GM21717 (cell line): ENCODE measurements at regions not wholly inside any gene's neighbourhood (a gene's known extent, or its start where the extent isn't known, plus 50 kb on each side); places are given as distances from the start of the nearest gene placed in this dataset.
"Not testable (repeated sequence)": the region's sequence is repeated elsewhere in the genome, so short reads cannot be mapped to it uniquely, and the experiment has no call there.

Experiments
- ATAC-seq: cut with Tn5 transposase; IDR thresholded peaks from one replicate; pipeline ENCODE4 v1.9.1; 2021; ENCODE audit warnings: mild to moderate bottlenecking, moderate library complexity; ENCODE audit not compliant: unreplicated experiment

DNA sequence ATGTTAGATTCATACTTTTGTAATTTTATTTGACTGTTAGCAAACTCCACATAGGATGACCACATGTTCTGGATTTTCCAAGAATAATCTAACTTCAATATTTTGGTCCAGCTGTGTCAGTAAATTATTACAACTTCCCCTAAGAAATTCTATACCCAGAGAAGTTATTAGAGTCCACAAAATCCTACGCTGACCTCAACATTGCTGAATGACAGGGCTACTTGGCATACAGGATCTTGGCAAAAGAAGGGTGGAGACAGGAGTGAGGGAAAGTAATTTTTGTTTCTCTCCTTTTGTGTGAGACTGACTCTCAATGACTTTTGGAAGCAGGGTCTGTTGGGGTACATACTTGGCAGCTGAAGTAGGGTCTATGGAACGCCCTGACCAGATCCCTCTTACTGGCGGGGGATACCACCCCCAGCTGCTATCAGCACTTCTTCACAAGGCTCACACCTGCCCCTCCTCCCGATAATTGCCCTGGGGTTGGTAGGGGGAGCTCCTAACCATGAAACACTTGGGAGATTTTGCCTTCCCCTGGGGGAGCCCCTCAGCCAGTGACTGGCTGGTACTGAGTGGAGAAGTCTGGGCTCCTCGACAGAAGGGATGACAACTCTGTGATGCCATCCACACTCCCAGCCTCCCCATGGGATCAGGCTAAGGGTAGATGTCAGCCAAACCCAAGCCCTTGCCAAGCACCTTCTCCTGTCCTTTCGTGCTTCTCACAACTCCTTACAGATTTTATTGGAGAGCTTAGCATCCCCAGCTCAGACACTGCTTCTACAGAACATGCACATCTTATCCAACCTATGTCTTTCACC lies 110.6 kb upstream of the FHL2 start:
- ATAC-seq, result no peak

DNA sequence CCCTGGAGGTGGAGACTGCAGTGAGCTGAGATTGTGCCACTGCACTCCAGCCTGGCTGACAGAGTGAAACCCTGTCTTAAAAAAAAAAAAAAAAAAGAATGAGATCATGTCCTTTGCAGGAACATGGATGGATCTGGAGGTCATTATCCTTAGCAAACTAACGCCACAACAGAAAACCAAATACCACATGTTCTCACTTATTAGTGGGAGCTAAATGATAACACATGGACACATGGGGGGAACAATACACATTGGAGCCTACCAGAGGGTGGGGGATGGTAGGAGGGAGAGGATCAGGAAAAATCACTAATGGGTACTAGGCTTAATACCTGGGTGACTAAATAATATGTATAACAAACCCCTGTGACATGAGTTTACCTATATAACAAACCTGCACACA lies 108.0 kb upstream of the FHL2 start:
- ATAC-seq, result not testable (repeated sequence)

DNA sequence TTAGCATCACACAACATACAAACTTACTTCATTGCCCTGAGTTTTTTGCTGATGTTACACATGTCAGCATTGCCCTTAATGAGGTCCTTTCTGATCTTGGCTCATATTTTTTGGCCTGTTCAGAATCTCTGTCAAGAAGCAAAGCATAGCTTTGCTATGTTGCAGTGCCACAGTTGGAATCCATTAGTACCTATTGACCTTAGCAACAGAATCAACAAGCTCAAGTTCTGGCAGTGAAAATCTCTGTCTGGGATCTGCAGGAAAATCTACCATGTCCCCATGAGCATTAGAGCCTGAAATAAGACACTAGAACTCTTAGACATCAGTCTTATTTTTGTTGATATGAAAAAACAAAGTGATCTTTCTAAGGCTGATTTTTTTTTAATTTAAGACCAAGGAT lies 105.6 kb upstream of the FHL2 start:
- no peak for ATAC-seq

DNA sequence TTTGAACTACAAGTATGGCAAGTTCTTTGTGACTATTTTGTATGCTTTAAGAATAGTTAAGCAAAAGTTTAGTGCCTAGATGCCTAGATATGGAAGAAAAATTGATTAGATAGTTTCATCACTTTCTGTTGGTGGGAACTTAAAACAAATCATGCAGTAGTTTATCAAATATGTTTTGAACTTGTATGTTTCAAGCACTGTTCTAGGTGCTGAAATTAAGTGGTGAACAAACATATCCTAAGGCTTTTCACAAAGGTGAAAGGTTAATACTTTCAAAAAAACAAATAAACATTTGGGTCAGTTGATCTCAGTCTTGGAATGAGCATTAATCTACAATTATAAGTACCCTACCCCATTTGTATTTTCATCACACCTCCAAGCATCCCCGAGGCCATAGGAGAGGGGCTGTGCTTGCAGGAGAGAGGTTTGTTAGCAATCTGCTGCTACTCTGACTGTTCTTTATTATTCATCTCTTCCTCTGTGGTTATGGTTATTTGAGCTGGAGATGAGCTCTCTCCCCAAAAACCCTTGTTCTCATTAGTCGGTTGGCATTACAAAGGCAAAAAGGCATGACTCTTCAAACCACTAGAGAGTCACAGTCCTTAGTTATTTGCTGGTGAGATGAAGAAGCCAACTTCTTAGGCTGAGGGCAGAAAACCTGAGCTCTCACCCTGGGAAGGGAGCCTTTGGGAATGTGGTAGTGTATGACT lies 103.9 kb upstream of the FHL2 start:
- ATAC-seq, result no peak

DNA sequence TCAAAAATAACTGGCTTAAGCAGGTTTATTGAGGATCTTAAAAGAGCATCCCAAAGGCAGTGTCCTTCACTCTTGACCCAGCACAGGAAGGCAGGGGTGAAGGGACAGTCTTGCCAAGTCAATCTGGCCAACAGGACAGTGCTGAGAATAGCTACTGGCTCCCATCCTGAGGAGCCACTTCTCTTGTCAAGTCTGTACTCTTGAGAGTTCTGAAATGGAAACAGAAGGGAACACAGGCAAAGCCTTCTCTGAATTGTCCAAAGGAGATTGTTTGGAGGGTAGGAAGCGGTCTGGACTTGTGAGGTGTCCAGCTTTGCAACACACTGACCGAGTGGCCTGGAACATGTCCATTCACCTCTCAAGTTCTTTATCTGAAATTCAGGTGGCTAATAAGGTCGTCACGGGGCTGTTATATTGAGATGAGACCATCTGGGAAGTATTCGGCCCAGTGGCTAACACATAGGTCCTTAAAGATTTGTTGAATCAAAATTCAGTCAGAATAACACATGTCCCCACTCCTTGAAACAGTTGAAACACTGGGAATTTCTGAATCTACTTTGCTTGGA lies 99.5 kb upstream of the FHL2 start:
- no peak for ATAC-seq

DNA sequence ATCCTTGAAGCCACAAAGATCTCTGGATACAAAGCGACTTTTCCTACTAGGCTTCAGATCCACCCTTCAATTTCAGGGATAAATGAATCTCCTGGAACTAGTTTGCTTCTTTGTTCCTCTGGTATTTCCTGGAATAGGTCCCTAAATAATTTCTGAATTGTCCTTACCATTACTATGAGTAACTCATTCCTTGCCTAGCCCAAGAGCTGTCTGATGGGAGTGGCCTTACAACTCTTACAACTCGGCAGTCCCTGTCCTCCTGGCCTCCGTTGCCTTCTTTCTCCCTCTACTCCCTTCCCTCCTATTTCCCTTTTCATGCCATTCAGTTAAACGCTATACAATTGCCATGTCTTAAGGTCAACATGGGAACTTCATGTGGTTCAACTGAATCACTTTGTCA lies 98.2 kb upstream of the FHL2 start:
- no peak for ATAC-seq

DNA sequence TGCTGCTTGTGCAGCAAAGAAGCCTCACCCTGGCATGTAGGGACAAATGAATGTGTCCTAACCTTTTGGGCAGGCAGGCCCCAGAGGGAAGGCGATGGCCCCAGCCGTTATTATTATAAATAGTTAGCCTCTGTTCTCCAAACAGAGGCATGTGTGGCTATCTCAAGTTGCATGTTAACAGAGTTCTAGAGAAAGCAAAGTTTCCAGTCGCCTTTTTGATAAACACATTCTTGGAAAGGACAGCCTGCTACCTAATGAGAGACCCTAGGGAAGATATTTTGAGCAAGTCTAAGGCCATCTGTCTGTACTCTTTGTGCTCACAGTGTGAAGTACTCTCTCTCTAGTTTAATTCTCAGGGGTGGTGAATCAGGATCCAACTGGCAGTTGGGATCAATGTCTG lies 97.4 kb upstream of the FHL2 start:
- no peak for ATAC-seq

DNA sequence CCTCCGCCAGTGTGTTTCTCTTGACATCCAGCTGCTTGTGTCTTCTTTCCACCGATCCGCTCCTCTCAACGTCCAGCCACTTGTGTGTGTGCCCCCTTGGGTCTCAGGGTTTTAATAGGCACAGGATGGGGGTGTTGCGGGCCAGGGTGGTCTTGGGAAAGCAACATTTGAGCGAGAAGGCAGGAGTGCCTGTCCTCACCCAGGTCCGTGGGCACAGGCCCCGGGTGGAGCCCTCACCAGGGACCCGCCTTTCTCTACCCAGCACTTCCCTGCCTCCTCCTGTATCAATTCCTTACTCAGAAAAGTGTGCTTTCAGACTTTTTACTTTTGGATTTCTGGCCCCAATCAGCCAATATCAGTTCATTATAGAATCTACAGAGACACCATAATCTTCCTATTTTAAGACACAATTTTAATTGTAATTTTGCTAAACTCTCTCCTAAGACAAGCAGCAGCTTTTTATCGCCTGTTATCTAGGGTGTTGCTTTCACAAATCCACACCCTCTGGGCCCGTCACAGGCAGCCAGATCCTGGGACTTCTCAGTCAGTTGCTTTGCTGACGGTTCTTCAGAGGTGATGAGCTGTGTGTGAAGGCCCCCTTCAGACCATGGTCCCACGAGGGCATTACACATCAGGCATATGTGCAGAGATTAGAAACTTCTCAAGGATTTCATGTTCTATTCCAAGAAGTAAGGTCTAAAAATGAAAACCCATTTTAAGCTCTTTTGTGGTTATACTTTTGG lies 96.0 kb upstream of the FHL2 start:
- ATAC-seq, result no peak

DNA sequence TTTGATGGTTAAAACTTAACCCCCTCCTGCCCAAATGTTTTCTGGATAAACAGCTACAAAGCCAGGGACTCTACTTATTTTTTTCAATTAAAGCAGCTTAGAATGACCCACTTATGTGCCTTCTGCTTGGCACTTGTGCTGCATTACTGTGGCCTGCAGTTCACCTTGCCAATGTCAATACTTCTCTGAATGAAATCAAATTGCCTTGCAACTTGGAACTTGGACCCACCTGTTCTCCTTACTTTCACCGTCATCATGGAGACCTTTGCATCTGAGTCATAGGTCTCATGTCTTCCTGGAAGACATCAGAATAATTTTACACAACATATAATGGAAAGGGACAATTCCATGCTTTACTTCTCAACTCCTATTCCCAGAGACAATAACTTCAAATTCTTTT lies 92.1 kb upstream of the FHL2 start:
- ATAC-seq, result no peak

DNA sequence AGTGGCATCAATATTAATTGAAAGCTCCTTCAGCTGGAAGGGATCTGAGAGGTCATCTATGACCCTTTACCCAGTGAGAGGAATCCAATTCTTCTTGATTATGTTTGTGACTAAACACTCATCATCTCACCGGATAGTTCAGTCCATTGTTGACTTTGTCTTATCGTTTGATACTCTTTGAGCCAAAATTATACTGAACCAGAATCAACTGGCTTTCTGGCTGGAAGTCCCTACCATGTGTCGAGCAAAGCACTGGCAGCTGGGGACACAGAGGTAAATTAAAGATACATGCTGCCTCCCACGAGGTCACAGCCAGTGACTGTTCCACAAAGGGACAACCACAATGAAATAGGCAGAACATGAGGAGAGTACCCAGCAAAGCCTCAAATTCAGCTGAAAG lies 91.4 kb upstream of the FHL2 start:
- no peak for ATAC-seq

DNA sequence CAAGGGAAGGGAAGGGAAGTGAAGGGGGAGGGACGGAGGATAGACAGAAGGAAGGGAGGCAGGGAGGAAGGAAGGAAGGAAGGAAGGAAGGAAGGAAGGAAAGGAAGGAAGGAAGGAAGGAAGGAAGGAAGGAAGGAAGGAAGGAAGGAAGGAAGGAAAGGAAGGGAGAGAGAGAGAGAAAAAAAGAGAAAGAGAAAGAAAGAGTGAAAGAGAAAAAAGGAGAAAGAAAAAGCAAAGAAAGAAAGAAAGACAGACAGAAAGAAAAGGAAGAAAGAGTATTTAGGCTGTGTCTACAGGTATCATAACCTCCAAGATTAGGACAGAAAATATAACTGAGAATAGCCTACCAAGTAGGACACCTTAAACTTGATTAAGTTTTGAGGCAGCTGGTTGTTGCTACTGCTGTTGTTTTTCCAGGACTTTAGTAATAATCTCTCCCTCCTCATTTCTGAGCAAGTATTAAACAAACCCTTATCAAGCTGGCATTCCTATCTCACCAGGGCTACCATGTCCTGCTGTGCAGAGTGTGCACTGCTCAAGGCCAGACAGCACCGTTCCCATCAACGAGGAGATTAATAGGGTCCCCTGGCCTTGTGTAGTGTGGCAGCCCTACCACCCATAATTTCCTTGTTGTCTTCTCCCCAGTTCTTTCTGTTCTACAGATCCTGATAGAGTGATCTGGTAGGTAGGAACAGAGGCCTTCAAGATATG lies 90.5 kb upstream of the FHL2 start:
- ATAC-seq, result no peak

DNA sequence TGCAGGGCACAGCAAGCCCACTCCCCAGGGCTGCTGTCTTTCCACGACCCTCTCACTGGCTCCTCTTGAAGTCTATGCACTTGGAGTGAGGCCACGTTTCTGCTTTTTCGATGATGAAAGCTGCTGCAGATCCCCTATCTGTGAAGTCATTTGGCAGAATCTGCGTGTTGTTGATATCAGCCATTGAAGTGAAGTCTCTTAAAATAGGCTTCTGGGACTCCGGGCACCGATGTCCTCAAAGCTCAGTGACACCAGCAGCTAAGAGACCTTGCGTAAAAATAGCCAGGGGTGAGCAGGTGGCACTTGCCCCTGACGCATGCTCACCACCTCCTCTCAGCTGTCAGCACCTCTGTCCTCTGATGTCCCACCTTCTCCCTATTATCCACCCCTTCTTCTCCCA lies 89.4 kb upstream of the FHL2 start:
- ATAC-seq, result no peak

DNA sequence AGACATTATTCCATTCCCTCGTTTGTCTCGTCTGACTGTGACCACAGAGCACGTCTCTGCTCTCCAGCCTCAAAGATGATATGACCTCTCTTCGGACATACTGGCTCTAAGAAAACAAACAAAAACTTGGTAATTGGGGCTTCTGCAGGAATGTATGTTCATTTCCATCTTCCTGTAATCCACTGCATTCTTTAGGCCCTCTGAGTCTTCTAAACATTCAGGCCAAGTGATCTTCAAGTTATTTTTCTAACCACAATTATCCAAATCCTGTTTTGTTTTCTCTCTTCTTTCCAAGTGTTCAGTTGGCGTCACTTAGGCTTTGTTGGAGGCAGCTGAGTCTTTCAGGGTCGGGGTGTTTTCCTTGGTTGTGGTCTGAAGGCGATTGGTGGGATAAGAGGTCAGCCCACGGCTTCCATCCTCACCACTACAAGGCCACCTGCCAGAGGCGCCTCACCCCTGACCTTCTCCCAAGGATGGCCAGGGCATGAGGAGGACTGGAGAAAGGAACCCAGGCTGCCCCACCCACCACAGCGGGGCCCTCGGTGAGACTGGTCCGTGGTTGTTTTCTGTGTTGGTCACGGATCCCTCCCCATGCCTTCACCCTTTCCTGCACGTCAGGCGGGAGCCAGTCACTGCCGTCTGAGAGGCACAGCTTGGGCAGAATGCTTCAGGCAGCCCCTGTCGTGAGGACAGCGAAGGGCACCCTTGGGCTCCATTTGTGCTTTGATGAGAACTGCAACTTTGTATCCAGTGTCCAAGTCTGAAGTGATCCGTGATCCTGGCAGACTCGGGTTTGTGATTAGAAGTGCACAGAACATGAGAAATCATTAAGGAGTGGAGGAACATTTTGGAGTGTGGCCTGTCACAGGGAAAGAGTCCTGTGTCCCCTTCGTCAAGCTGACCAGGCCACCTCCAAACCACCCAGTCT lies 88.6 kb upstream of the FHL2 start:
- ATAC-seq, result no peak

DNA sequence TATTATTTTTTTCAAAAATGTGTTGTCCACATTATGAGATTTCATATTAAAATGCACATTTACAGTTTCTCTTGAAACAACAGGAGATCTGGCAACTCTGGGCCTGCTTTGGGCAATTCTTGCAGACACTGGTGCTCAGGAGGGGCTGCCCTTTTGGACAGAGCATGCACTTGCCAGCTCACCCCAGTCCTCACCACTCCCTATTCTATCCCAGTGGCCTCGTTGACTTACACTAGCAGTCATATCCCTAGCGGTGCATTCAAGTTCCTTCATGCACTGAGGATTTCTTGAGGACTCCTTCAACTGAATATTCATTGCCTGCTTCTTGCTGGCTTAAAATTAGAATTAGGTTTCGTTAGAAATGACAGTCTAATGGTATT lies 87.9 kb upstream of the FHL2 start:
- no peak for ATAC-seq

DNA sequence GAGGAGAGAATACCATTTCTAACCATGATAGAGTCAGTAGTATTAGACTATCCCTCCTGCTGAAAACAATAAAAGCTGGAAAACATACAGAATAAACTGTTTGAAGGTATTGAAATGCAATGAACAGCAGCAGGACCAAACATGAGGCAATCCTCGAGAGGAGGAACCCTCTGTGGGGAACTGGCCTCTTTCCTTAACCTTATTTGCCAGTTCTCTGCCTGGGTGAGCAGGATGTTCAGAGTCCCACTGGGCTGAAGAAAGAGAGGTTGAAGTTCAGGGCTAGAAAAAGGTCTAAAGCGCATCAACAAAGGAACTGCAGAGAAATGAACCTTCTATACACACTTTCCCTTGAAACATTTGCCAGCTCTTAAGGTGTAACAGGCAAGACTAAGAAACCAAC lies 79.8 kb upstream of the FHL2 start:
- no peak for ATAC-seq

DNA sequence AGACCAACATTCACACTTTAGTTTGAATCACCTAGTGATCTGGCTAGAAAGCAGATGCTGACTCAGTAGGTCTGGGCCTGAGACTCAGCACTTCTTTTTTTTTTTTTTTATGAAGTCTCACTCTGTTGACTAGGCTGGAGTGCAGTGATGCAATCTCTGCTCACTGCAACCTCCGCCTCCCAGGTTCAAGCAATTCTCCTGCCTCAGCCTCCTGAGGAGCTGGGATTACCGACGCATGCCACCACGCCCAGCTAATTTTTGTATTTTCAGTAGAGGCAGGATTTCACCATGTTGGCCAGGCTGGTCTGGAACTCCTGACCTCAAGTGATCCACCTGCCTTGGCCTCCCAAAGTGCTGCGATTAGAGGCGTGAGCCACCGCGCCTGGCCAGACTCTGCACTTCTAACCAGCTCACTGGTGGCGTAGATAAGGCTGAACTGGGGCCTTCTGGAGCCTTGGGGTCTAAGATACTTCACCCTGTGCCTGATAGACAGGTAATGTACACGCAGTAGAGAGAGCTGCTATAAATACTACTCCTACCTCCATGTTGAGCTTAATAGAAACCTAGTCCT lies 78.3 kb upstream of the FHL2 start:
- not testable (repeated sequence) for ATAC-seq

DNA sequence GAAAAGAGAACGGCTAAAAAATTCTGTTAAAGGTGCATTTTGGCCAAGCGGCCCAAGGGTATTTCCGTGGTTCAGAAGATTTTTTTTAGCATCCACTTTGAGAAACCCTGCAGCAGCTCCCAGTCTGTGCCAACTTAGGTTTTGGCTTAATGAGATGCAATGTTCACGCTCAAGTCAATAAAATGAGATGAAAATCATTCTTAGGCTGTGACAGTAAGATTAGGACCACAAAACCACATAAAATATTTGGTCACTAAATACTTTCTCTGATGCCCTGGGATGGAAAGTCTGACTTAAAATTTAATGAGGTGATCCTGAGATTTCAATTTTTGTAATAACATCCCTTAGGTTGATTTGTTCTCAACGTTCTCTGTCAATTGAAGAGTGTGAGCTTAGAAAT lies 74.2 kb upstream of the FHL2 start:
- no peak for ATAC-seq

DNA sequence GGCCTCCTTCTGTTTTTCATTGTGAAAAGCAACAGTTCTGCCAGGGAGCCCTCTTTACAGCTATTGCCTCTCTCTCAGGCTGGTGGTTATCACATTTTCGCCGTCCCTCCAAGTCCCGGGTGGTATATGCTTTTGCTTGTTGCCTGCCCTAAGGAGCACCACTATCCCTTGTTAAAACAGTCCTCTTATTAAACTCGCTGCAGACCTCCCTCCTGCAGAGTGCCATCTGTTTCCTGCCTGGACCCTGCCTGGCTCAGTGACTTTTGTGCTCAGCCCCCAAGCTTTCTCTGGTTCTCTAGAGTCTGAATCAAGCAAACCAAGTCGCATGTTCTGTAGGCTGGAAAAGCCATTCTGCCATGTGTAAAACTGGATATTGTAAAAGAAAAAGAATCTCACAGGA lies 72.1 kb upstream of the FHL2 start:
- no peak for ATAC-seq

DNA sequence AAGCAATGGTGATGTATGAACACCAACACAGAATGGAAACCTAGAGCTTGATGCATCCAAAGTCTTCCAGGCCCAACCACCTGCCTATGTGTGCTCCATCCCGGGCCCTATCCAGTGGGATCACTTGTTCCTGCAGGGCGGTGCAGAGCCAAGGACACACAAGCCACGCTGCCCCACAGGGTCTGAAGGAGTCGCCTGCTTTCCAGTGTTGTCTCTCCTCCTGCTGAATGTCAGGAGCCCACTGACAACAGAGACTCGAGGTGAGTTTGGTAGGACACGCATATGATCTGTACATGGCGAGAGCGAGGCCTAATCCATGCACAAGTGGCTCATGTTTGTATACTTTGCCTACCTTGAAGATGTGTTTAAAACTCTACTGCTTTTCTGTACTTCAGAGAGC lies 70.9 kb upstream of the FHL2 start:
- no peak for ATAC-seq
